ENCODE measurements at regions not wholly inside any gene's neighbourhood (a gene's known extent, or its start where the extent isn't known, plus 50 kb on each side); places are given as distances from the start of the nearest gene placed in this dataset.
"Not testable (repeated sequence)": the region's sequence is repeated elsewhere in the genome, so short reads cannot be mapped to it uniquely, and the experiment has no call there.

GRCh38 chr3:110995461-110996231 lies 76.0 kb upstream of the NECTIN3 start:
- no peak for DNase-seq (ENCODE audit: low read depth in 2 of 2)

DNA sequence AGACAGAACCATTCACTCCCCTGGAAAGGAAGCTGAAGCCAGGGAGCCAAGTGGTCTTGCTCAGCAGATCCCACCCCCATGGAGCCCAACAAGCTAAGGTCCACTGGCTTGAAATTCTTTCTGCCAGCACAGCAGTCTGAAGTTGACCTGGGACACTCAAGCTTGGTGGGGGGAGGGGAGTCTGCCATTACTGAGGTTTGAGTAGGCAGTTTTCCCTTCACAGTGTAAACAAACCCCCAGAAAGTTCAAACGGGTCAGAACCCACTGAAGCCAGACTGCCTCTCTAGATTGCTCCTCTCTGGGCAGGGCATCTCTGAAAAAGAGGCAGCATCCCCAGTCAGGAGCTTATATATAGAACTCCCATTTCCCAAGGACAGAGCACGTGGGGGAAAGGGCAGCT lies 72.8 kb upstream of the NECTIN3 start:
- DNase-seq (ENCODE audit: low read depth in 2 of 2), result not testable (repeated sequence)

DNA sequence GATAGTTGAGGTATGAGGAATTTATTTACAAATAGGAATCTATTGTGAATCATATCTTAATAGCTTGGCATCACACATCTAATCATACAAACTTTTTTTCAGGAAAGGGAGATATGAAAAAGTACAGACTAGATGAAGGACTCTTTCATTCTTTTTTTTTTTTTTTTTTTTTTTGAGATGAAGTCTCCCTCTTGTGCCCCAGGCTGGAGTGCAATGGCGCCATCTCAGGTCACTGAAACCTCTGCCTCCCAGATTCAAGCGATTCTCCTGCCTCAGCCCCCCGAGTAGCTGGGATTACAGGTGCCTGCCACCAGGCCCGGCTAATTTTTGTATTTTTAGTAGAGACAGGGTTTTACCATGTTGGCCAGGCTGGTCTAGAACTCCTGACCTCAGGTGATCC lies 65.1 kb upstream of the NECTIN3 start:
- DNase-seq (ENCODE audit: low read depth in 2 of 2), result not testable (repeated sequence)

GRCh38 chr3:111012388-111013248 lies 59.0 kb upstream of the NECTIN3 start:
- no peak for DNase-seq (ENCODE audit: low read depth in 2 of 2)

Data from stimulated activated CD8-positive, alpha-beta memory T cell treated with anti-CD3 and anti-CD28 coated beads, Interleukin-15, amount 100 ng/mL, for 4 hours (primary cell).